ENCODE measurements at regions not wholly inside any gene's neighbourhood (a gene's known extent, or its start where the extent isn't known, plus 50 kb on each side); places are given as distances from the start of the nearest gene placed in this dataset.
"Not testable (repeated sequence)": the region's sequence is repeated elsewhere in the genome, so short reads cannot be mapped to it uniquely, and the experiment has no call there.

DNA sequence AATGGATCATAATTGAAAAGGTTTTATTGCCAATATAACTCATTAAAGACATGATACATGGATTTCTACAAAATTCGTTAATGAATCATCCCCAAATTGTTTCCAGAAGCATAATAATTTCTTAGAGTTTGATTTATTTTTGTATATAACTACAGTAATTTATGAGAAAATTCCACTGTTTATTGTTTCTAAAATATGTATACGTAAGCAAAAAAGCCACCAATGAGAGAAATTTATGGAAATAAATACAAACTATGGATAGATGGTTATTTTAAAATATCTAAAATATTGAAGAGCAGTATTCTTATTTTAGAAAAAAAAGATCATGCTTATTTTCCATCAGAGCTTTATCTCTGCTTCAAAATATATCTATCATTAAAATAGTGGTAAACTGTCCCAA lies 260.0 kb upstream of the ZNF385D start:
- Histone ChIP-seq H3K27ac (no peak overlapping the region), H3K27me3 (no peaks in the 10 kb centered on the region), H3K4me1 (no peaks in the 10 kb centered on the region), H3K9me3 (no peaks in the 10 kb centered on the region), H3K4me3 (no peak overlapping the region), H3K36me3 (no peaks in the 10 kb centered on the region)
- intact Hi-C loops (cut with DNase I; ENCODE audit: low total_unique reads), result no loop called here
- TF ChIP-seq, protein P1, sequence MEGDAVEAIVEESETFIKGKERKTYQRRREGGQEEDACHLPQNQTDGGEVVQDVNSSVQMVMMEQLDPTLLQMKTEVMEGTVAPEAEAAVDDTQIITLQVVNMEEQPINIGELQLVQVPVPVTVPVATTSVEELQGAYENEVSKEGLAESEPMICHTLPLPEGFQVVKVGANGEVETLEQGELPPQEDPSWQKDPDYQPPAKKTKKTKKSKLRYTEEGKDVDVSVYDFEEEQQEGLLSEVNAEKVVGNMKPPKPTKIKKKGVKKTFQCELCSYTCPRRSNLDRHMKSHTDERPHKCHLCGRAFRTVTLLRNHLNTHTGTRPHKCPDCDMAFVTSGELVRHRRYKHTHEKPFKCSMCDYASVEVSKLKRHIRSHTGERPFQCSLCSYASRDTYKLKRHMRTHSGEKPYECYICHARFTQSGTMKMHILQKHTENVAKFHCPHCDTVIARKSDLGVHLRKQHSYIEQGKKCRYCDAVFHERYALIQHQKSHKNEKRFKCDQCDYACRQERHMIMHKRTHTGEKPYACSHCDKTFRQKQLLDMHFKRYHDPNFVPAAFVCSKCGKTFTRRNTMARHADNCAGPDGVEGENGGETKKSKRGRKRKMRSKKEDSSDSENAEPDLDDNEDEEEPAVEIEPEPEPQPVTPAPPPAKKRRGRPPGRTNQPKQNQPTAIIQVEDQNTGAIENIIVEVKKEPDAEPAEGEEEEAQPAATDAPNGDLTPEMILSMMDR (IDR thresholded peaks at IDR 0.05), result no peak
- DNase-seq, result no peak

DNA sequence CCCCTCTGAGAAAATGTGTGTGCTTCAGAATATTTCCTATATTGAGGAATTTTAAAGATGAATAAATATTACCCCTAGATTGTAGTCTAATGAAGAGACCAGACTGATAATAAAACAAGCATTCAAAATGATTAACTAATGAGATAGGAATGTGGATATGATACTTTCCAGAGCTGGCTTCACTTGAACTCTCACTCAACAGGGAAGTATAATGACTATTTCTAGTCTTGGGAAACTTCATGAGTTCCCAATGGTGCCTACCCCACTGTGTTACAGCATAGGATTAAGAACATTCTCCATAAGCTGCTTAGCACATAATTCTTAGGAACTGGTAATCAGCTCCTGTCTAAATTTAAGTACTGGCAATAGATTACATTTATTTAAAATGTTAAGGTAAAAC lies 261.5 kb upstream of the ZNF385D start:
- TF ChIP-seq, protein P1 (IDR thresholded peaks at IDR 0.05), result no peak
- no peak overlapping the region for H3K4me3 ChIP-seq
- no peak for DNase-seq
- intact Hi-C loops (cut with DNase I; ENCODE audit: low total_unique reads), result no loop called here
- H3K9me3 ChIP-seq, result no peaks in the 10 kb centered on the region
- no peaks in the 10 kb centered on the region for H3K4me1 ChIP-seq
- H3K27ac ChIP-seq, result no peak overlapping the region
- H3K27me3 ChIP-seq, result no peaks in the 10 kb centered on the region
- H3K36me3 ChIP-seq, result no peaks in the 10 kb centered on the region

DNA sequence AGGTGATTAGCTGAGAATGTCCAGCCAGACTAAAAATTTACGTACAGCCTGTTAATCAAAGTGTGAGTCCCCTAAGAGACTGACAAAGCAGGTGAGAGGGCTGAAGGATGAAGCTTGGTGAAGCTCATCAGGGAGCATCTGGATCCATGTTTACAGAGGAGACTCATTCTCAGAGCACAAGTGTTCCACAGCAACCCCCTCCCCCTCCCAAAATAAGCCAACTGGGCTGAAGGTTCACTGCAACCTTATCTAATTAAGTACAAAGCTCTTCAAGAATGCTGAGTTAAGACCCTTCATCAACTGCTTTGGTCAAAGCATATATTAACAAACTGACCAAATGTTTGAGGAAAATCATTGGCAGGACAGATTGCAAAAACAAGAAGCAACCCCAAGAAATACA lies 262.6 kb upstream of the ZNF385D start:
- H3K9me3 ChIP-seq, result no peaks in the 10 kb centered on the region
- H3K4me1 ChIP-seq, result no peaks in the 10 kb centered on the region
- H3K4me3 ChIP-seq, result no peak overlapping the region
- TF ChIP-seq, protein P1 (IDR thresholded peaks at IDR 0.05), result no peak
- no peak overlapping the region for H3K27ac ChIP-seq
- intact Hi-C loops (cut with DNase I; ENCODE audit: low total_unique reads), result no loop called here
- H3K27me3 ChIP-seq, result no peaks in the 10 kb centered on the region
- no peaks in the 10 kb centered on the region for H3K36me3 ChIP-seq
- DNase-seq, result no peak

DNA sequence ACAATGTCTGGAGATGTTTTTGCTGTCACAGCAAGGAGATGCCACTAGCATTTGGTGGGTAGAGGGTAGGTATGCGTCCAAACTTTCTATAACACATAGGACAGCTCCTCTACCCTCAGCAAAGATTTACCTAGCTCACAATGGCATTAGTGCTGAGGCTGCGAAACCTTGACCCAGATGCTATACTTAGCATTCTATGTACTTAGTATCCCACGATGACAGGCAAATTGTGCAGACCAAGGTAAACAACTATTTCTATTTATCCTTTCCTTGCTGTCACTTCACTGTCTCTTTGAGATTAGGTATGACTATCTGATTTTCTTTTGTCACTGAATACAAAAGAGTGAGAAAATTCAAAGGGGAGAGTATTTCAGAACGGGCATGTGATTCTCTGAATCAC lies 265.2 kb upstream of the ZNF385D start:
- TF ChIP-seq, protein P1 (IDR thresholded peaks at IDR 0.05), result no peak
- intact Hi-C loops (cut with DNase I; ENCODE audit: low total_unique reads), result no loop called here
- no peak for DNase-seq

DNA sequence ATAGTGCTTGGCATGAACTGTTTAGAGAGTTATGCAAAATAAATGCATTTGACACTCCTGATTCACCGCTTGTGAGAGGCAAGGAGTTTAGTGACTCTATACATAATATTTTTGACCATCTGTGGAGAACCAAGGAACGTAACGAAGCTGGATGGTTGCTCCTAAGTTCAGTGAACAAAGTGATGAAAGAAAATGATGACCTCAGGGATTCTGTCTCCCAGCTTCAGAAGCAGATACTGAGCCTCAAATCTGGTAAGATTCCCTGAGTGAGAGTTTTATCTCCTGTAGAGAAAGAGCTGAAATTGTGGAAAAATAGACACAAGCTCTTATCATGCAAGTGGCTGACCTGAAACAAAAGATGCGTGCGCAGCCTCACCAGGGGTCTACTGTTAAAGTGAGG lies 273.6 kb upstream of the ZNF385D start:
- H3K9me3 ChIP-seq; H3K4me1 ChIP-seq; intact Hi-C loops (cut with DNase I; ENCODE audit: low total_unique reads); H3K36me3 ChIP-seq; H3K27ac ChIP-seq; H3K4me3 ChIP-seq; DNase-seq; H3K27me3 ChIP-seq: not testable (repeated sequence)

More for the DNA sequence above, 265.2 kb upstream of the ZNF385D start:
- no peak overlapping the region for H3K27ac ChIP-seq
- no peaks in the 10 kb centered on the region for H3K27me3 ChIP-seq
- H3K4me1 ChIP-seq, result no peaks in the 10 kb centered on the region
- H3K9me3 ChIP-seq, result no peaks in the 10 kb centered on the region
- no peak overlapping the region for H3K4me3 ChIP-seq
- no peaks in the 10 kb centered on the region for H3K36me3 ChIP-seq

DNA sequence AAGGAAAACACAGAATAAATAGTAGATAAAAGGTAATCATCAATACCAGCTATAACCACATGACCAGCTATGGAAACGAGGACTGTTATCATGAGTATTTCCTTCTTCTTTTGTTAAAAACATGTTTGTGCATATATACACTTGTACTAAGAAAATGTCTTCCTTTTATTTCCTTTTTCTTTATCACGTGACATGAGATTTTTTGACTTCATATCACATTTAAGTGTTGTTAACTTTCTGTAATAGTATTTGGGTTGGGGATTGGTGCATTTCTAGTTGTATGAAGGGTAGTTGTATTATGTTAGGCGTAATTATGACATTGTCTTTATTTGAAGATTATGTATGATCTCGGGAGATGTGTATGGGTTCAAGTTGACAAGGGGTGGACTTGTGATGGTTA lies 278.5 kb upstream of the ZNF385D start:
- Histone ChIP-seq H3K4me3 (no peak overlapping the region), H3K27me3 (no peaks in the 10 kb centered on the region)
- TF ChIP-seq, protein P1 (IDR thresholded peaks at IDR 0.05), result no peak

More for the DNA sequence above, 278.5 kb upstream of the ZNF385D start:
- H3K4me1 ChIP-seq, result no peaks in the 10 kb centered on the region
- DNase-seq, result no peak
- no peaks in the 10 kb centered on the region for H3K9me3 ChIP-seq
- H3K27ac ChIP-seq, result no peak overlapping the region
- intact Hi-C loops (cut with DNase I; ENCODE audit: low total_unique reads), result no loop called here
- H3K36me3 ChIP-seq, result no peaks in the 10 kb centered on the region

All from tibial artery (tissue), 4 donors.